GM19438 (cell line): ENCODE measurements at regions not wholly inside any gene's neighbourhood (a gene's known extent, or its start where the extent isn't known, plus 50 kb on each side); places are given as distances from the start of the nearest gene placed in this dataset.

Experiments
- ATAC-seq: cut with Tn5 transposase; IDR thresholded peaks from one replicate; pipeline ENCODE4 v1.9.1; 2021; ENCODE audit warnings: low read depth; ENCODE audit not compliant: unreplicated experiment

DNA sequence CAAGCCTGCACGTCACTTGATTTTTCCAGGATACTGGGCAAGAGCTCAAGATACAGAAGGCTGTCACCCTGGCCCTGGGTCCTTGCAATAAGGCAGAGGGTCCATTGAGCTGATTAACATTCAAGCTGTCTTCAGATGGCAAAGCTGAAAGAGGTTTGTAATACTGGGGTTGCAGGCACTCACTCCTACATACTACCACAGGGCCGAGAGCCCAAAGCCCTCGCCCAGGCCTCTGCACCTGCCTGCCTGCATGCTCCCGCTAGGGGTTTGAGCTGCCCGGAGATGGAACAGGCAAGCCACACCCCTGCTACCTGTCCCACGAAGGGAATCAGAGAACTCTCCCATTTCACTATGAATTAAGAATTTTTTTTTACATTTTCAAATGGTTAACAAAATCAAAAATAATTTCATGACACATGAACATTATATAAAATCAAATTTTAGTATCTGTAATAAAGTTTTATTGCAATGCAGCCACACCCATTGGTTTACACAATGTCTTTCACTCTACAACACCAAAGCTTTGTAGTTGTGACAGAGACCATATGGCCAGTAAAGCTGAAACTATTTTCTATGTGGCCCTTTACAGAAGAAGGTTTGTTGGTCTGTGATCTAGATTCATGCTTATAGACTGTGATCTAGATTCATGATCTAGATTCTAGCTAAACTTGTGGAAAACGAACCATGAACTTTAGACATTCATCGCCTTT lies 530.4 kb upstream of the IGFBP7 start:
- ATAC-seq = no peak

DNA sequence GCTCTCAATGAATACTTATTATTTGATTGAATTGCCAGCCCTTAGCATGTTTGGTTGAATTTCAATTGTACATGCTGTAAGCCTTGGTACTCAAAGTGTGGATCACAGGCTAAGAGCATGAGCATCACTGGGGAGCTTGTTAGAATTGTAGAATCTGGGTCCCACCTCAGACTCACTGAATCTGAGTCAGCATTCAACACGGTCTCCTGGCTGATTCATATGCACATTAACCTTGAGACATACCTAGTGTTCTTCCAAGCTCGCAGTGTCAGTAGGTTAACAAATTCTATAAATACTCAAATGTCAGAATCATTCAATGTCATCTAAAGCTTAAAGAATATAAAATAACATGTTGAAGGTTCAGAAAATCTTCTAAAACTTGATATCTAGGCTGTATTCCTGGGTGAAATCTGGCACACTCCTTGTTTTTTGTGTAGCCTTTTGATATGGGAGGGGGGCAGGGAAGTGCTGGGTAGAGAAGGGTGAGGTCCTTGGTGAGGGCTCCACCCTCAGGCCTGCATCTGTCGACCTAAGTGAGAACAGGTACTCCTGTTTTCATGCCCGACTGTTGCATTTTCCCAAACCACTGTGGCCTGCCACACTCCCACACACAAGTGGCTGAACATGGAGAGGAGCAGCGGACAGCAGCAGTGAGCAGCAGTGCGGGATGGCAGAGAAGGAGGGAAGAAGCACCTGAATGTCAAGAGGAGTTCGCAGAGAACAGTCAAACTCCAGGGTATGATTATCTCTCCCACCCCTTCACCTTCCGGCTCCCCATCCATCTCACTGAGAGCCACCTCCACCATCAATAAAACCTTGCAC lies 529.6 kb upstream of the IGFBP7 start:
- no peak for ATAC-seq

DNA sequence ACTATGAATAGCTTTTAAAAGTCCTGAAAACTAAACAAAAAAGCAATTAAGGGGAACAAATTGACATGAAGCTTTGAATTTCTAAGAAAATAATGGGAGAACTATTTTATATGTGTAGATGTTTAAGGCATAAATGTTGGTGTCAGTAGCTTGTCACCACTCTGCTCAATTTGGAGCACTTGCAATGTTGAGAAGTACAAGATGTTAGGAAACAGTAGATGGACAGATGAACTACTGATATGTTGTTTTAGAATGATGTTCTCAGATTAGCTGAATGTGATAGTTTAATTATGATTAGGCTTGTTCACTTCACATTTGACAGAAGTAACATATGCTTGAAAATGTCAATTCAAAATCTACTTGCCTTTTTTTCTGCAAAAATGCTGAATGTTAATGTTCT lies 525.7 kb upstream of the IGFBP7 start:
- ATAC-seq = no peak

DNA sequence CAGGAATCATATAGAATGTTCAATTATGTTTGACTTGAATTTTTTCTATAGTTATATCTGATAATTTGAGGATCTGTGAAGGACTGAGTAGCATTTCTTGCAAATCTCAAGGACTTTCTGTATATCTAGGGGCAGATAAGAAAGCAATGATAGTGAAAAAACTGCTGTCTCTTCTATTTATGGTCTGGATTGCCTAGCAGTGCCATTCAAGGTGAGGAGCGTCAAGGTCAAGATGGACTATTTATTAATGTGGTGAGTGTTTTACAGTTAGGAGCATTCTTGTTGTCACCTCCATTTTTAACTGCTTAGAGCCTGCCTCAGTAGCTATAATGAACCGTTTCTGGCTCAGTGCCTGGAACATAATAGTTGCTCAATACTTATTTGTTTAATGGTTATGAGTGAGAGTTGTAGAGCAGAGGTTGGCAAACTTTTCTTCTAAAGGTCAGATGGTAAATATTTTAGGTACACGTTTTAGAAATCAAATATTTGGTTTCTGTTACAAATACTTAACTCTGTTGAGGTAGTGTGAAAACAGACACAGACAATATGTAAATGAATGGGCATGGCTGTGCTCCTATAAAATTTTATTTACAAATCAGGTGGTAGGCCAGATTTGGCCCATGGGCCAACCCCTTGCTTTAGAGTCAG lies 523.2 kb upstream of the IGFBP7 start:
- no peak for ATAC-seq

DNA sequence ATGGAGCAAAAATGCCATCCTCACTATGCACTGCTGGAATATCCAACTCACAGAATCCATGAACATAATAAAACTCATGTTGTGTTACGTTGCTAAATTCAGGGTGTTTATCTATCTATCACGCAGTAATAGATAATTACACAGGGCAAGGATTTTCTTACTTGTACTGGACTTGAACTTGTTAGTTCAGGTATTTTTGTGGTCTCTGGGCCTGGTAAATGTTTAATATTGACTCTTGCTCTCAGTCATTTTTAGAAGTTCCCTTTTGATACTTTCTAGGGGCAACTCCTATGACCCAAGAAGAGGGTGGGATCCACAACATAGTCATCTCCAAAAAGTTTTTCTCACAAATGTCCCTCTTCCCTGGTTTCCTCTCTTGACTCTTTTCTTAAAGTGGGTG lies 522.4 kb upstream of the IGFBP7 start:
- ATAC-seq = no peak

DNA sequence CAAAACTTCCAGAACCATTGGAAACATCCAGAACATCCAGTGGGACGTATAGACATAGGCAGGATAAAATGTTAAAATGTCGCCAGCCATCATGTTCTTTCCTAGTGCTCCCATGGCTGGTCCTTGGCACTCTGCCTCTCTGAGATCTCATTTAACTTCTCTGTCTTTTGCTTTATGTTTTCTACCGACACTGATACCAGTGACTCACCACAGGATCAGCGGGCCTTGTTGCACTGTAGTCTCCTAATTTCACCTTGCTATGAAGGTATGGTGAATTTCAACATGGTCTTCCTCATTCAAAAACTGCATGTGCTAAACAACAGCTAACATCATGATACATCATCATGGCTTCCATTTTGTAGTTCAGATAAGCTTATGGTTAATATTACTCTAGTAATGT lies 521.0 kb upstream of the IGFBP7 start:
- no peak for ATAC-seq

DNA sequence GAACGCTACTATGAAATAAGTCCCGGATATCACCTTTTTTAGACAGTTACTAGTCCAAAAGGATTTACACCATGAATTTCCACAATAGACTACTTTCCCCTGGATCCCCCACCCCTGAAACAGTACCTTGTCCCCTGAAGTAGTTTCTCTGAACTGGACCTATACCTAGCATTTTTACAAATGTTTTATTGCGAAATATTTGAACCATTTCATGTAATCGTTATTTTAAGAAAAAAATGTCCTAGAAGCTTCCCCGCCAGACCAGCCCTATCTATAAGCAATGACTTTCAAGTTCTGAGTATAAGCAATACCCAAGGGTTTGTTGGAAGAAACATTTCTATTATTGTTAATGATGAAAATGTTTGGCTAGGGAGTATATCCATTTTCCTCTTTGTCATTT lies 517.8 kb upstream of the IGFBP7 start:
- ATAC-seq = no peak

DNA sequence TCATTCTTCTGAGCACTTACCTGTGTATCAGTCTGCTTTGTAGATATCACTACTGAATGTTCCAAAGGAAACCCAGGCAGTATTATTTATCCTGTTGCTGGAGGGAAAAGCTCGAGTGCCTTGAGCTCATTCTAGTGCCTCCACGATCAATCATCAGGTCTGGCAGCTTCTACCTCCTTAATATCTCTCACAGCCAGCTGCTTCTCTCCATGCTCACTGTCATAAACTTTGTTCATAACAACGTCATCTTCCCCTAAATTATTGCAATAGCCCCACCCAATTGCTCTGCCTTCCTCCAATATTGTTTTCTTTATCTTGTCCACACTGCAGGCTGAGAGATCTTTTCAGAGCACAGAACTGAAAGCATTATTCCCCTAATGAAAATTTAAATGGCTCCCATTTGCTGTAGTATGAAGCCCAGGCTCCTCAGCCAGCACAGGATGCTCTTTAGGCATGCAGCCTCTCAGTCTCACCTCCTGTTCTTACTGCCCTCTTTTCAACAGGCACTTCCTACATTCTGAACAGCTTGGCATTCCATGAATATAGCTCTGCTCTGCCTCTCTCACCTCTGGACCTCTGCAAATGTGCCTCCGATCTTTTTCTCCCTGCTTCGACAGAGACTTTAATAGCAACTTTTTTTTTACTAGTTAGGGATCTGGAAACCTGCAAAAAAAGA lies 504.2 kb upstream of the IGFBP7 start:
- no peak for ATAC-seq

DNA sequence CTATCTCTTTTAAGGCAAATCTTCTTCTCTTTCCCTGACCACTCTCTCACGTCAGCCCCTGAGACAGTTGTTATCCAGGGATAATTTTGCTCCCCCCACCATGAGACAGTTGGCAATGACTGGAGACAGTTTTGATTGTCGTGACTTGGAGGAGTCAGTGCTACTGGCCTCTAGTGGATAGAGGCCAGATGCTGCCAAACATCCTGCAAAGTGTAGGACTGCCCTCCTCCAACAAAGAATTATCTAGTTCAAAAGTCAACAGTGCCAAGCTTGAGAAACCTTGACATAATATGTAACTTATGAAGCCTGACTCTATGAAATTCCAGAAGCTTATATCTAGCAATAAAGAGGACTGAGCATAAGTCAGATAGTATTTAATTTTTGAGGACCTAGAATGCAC lies 502.1 kb upstream of the IGFBP7 start:
- ATAC-seq = no peak

DNA sequence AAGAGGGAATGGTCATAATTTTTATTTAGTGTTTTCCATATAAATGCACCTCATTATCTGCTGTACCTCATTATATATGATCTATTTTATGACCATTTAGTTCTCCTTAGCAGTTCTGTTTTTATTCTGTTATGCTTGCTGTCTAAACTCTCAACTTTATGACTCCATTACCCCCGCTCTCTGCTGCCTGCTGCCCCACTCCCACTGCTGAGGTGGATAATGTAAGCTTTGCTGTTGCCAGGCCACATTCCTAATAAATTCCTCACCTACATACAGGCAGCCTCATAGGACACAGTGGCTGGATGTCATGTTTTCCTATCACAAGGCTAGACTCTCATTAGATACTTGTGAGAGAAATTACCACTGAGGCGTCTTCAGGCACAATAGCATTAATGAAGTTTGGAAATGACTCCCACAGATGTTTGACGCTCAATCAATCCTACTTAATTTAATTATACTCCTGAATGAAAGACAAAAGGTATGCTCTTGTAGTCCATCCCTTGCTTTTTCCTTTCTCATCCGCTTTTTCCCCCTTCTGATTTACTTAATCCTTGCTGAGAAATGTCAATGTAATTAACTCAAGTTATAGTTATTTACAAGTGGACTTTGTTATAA lies 497.5 kb upstream of the IGFBP7 start:
- ATAC-seq = no peak

DNA sequence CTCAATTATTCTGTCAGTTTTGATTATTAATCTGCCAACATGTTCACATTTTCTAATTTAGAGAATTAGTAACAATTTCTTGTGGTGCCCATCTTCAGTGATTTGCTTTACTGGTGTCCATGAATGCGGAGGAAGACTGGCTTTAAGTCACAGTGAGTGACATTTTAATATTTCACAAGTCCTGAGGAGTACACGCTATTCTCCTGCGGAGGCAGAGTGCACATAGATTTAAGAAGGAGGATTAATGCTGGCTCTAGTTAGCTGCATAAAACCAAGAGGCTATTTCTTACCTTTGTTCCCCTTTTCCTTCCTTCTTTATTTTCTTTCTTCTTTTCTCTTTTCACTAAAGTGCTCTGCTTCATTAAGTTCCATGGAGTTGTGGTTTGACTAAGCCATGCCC lies 495.2 kb upstream of the IGFBP7 start:
- ATAC-seq = no peak

DNA sequence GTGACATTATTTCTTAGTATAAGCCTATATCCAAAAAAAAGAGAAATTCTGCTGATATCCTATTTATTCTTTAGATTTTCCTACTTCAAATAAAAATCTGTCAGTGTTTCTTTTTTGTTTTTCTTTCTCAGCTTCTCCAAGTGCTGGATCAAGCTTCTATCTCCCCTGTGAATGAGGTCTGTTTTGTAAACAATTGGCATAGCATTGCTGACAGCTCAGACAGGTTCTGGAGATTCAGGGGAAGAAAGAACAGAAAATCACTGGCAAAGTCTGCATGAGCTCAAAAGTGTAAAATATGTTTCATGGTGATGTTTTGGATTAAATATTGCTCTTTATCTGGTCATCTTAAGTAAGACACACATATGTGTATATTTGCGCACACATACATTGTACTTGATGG lies 492.0 kb upstream of the IGFBP7 start:
- no peak for ATAC-seq

DNA sequence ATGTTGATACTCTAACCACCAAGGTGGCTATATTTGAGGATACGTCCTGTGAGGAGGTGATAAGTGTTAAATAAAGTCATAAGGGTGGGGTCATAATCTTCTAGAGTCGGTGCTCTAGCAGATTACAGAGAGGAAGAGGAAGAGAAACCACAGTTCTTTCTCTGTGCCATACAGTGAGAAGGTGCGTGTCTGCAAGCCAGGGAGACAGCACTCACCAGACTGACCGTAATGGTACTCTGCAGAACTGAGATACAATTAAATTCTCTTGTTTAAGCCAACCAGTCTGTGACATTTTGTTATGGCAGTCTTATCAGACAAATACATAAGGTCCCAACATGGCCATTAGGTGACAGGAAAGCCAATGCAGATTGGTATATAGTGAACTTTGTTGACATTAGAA lies 480.9 kb upstream of the IGFBP7 start:
- no peak for ATAC-seq

DNA sequence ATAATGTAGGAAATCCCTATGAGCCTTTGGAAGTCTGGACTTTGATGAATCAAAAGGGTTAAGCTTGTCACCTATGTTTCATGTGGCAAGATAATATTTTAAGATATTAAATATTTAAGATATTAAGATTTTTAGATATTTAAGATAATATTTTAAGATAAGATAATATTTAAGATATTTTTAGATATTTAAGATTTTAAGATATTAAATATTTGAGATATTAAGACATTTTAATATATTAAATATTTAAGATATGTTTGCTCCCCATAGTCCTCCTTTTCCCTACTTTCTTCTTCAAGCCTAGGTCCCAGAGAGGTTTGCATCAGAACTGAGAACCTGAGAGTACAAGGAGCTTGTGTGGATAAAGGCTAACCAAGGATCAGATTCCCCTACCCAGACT lies 478.4 kb upstream of the IGFBP7 start:
- no peak for ATAC-seq

DNA sequence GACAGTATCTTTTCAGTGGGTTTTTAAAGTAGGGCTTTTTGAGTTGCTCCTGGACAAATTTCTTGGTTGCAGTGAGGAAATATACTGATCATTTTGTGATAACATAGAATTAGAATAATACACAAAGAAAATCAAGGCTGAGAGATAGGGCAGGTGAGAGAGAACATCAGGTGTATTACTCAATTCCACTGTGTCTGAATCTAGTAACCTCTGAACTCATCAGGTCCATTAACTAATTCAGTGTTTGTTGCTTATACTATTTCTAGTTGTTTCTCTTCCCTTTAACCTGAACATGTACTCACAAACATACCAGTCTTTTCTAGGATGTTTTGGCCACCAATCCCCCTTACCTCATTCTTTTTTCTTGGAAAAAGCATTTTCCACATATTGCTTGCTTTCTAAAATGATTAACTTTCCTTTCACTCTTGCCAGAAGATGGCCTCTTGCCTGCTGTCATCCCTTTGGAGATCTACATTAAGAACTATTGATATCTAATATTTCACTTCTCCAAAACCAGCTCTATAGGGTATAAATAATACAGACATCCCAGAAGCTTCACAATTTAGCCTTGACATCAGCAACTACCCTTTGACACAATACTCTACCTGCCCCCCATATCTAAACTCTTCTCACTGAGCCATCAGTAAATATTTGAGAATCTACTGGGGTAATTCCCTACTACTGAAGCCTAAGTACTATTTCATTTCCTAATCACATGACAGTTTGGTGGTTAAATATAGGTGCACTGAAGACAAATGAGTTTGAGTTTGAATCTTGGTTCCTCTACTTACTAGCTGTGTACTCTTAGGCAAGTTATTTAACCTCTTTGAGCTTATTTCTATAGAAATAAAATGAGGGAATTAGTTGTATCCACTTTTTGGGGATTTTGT lies 470.8 kb upstream of the IGFBP7 start:
- ATAC-seq = no peak

DNA sequence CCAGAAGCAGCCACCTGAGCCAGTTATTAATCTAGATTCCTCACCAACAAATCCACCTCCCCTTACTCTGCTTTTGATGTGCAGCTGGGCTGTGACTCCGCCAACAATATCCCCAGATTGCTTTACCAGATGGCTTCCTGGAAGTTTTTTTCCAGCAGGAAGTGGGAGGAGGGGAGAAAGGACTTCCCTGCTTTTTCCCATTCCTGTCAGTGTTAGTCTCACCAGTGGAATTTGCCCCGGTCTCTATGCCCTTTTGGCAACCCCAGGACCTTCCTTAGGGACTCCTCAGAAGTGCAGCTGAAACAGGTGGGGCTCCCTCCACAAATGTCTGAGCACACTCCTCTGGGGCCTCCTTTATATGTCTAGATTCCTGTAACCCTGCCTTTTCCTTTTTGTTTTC lies 465.2 kb upstream of the IGFBP7 start:
- ATAC-seq = no peak

DNA sequence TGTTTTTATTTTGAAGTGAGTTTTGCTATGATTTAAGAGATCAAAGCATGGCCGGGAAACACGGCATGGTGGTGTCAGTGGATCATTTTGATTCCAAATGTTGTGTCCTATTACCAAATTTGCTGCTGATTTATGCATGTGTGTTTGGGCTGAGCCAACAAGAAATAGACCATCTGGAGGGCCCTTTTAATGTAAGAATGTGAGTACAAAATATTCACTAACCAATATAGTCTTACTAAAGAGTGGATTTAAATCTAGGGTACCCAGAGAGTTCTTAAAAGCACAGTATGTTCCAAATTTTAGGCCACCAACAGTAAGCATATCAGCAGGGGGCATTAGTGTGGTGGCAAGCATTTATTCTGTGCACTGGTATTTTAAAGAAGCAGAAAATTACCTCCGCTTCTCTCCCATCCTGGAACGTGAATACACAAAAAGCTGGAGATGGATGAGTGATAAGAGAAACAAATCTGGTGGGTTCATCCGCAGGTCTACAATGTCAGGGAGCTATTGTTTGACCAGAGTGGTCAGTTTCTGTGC lies 444.4 kb upstream of the IGFBP7 start:
- ATAC-seq = no peak

DNA sequence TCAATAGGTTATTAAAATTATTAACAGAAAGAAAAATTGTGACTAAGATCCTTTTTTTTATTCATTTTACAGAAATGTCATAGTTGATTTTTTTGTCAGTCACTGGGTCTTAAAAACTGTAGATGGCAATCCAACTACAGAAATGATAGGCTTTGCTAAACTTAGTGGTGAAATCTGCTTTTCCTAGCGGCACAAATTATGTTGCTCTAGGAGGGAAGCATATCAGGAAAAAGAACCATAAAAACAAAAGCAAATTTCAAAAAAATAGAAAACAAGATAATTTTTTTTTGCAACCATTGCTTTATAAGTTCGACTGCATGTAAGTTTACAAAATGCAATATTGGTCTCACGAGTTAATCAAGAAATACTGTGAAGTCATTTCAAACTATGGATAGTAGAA lies 443.5 kb upstream of the IGFBP7 start:
- ATAC-seq = no peak

DNA sequence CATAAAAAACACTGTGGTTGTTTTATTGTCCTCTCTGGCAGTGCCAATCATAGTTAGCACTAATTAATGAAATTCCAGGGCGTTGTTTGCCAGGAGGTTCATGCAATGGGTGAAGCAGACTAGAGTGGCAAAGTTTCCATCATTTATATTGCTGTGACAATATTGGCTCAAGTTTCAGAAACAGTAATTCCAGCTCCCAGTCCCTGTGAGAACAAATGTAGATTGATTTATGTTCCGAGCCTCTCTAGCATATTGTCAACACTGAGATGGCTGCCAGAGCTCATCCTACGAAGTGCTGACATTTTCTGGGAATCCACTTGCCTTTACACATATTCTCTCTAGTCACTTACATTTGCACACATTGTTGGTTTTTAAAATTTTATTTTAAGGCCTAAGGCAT lies 440.0 kb upstream of the IGFBP7 start:
- no peak for ATAC-seq

DNA sequence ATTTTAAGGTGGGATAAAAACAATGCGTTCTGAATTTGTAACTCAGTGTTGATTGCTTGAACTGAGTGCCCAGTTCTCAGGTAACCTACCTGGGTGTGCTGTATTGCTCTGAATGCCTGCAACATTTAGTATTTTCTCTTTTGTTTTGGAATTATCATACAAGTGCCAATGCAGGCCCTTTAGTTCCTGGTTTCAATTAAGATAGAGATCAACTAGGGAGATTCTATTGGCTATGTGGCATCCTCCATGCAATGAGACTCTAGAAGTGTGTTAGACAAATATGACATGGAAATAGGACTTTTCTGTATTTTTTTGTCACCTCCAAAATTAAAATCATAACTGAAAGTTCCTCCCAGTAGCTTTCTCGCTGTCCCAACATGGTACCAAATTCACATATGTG lies 438.7 kb upstream of the IGFBP7 start:
- no peak for ATAC-seq
